Stomach (tissue), 8 donors: ENCODE measurements at regions not wholly inside any gene's neighbourhood (a gene's known extent, or its start where the extent isn't known, plus 50 kb on each side); places are given as distances from the start of the nearest gene placed in this dataset.

Experiments
- DNase-seq, 2 donors: peaks; one replicate each; pipeline versions ENCODE4 v3.0.0 to v3.0.0-alpha.2; 2013 to 2019
- H3K27ac ChIP-seq, 5 donors: fragments of 200-600 bp in 4 of 5; sonication (generic) in 4 of 5; one replicate each; pipeline ENCODE4 v1.5.1; 2013 to 2019; ENCODE audit warnings: mild to moderate bottlenecking in 1 of 5, moderate library complexity in 1 of 5
- H3K27me3 ChIP-seq, 3 donors: fragments of 200-600 bp; sonication (generic); one replicate each; pipeline ENCODE4 v1.5.1; 2017 to 2019; ENCODE audit warnings: mixed run types in 1 of 3
- H3K36me3 ChIP-seq, 4 donors: fragments of 200-600 bp; sonication (generic); 1 replicate in 3 of 4; 2 replicates in 1 of 4; pipeline ENCODE4 v1.5.1; 2016 to 2019
- H3K4me1 ChIP-seq, 4 donors: fragments of 200-600 bp; sonication (generic); one replicate each; pipeline ENCODE4 v1.5.1; 2016 to 2019
- H3K4me3 ChIP-seq, 4 donors: fragments of 200-600 bp; sonication (generic) in 3 of 4; one replicate each; pipeline ENCODE4 v1.5.1; 2016 to 2019; ENCODE audit warnings: mild to moderate bottlenecking in 1 of 4
- H3K9me3 ChIP-seq, 4 donors: fragments of 200-600 bp; sonication (generic); one replicate each; pipeline ENCODE4 v1.5.1; 2016 to 2019
- CTCF ChIP-seq, 7 experiments: fragments of 450-650 bp in 4 of 7; fragments of 200-600 bp in 3 of 7; sonication (generic) in 3 of 7; IDR thresholded peaks; one replicate each; pipeline ENCODE4 v1.5.1; 2016 to 2019; ENCODE audit warnings: antibody characterized with exemption in 7 of 7, control low read depth in 2 of 7, mild to moderate bottlenecking in 1 of 7
- EP300 ChIP-seq: sonication (generic); formaldehyde crosslinking; IDR thresholded peaks from one replicate; pipeline ENCODE4 v1.6.1; 2017; ENCODE audit warnings: antibody characterized with exemption
- POLR2A ChIP-seq, 4 donors: fragments of 450-650 bp; IDR thresholded peaks; one replicate each; pipeline ENCODE4 v1.6.1; 2016; ENCODE audit warnings: antibody characterized with exemption in 4 of 4, control low read depth in 2 of 4, mild to moderate bottlenecking in 1 of 4, moderate library complexity in 1 of 4
- POLR2AphosphoS5 ChIP-seq, 3 donors: sonication (generic); formaldehyde crosslinking; IDR thresholded peaks; one replicate each; pipeline ENCODE4 v1.6.1; 2016; ENCODE audit warnings: antibody characterized with exemption in 3 of 3
- WGBS, 5 donors: extraction: QIAGEN DNeasy Blood & Tissue Kit in 3 of 5; methylation state at CpG; one replicate each; pipeline versions ENCODE4 v1.1.5 to v1.1.7; 2013 to 2018; 5-methylcytosine and 5-hydroxymethylcytosine counted together
- intact Hi-C: fragments of 100-400 bp; cut with DNase I; formaldehyde crosslinking; loops from one replicate; pipeline ENCODE4 v1.15.1; 2023; ENCODE audit warnings: low total_unique reads
- donor health status: healthy with polysubstance abuse.
- donor health status: Bipolar disorder and iron deficiency.
- donor health status: healthy.

GRCh38 chr1:113340038-113340437, 50.3 kb upstream of the MAGI3 start:
- no peak for DNase-seq
- 74 to 98% (median 92%) methylated on average over 1 of the region's 1 CpG for WGBS, 5 donors
- Histone ChIP-seq H3K4me1 (no peaks in the 10 kb centered on the region), H3K27ac (no peak overlapping the region), H3K9me3 (no peaks in the 10 kb centered on the region), H3K4me3 (no peak overlapping the region), H3K36me3 (no peaks in the 10 kb centered on the region), H3K27me3 (no peaks in the 10 kb centered on the region)
- intact Hi-C loops, result no loop called here
- TF ChIP-seq EP300 (no peak), POLR2A (IDR thresholded peaks at IDR 0.05) (no peak), CTCF (IDR thresholded peaks at IDR 0.05) (no peak), POLR2AphosphoS5 (IDR thresholded peaks at IDR 0.05) (no peak)
